ENCODE measurements at regions not wholly inside any gene's neighbourhood (a gene's known extent, or its start where the extent isn't known, plus 50 kb on each side); places are given as distances from the start of the nearest gene placed in this dataset.

- 0 out of 2 replicates have a peak, but pooled peaks have one; percentile 47 for TF ChIP-seq KDM4B (CRISPR knock-in tag; IDR thresholded peaks at IDR 0.05)
- no peak; the same call in 1 of the 2 replicates for TF ChIP-seq ZNF225 (CRISPR knock-in tag; IDR thresholded peaks at IDR 0.05)
- peak; percentile 85 for TF ChIP-seq MEF2D (CRISPR knock-in tag; IDR thresholded peaks at IDR 0.05)
- TF ChIP-seq ZNF710 (CRISPR knock-in tag; IDR thresholded peaks at IDR 0.05; ENCODE audit: borderline replicate concordance): no peak; the same call in 1 of the 2 replicates
- TF ChIP-seq, protein P1, sequence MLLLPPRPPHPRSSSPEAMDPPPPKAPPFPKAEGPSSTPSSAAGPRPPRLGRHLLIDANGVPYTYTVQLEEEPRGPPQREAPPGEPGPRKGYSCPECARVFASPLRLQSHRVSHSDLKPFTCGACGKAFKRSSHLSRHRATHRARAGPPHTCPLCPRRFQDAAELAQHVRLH (CRISPR knock-in tag; IDR thresholded peaks at IDR 0.05; ENCODE audit: borderline replicate concordance, low read depth): peak; percentile 43; the same call in 1 of the 2 replicates
- no peak for TF ChIP-seq ZC3H4 (CRISPR knock-in tag; IDR thresholded peaks at IDR 0.05; ENCODE audit: borderline replicate concordance)
- TF ChIP-seq ZNF446 (CRISPR knock-in tag; IDR thresholded peaks at IDR 0.05): no peak
- TF ChIP-seq ZNF768 (CRISPR knock-in tag; IDR thresholded peaks at IDR 0.05): no peak
- no peak for TF ChIP-seq ZNF407 (CRISPR knock-in tag; IDR thresholded peaks at IDR 0.05; ENCODE audit: not compliant biosample characterization)
- no peak; the same call in 1 of the 2 replicates for TF ChIP-seq MIER3 (CRISPR knock-in tag; IDR thresholded peaks at IDR 0.05; ENCODE audit: borderline replicate concordance)
- peak; percentile 53; the same call in 1 of the 2 replicates for TF ChIP-seq MTA1 (CRISPR knock-in tag; IDR thresholded peaks at IDR 0.05; ENCODE audit: borderline replicate concordance)
- TF ChIP-seq, protein P2, sequence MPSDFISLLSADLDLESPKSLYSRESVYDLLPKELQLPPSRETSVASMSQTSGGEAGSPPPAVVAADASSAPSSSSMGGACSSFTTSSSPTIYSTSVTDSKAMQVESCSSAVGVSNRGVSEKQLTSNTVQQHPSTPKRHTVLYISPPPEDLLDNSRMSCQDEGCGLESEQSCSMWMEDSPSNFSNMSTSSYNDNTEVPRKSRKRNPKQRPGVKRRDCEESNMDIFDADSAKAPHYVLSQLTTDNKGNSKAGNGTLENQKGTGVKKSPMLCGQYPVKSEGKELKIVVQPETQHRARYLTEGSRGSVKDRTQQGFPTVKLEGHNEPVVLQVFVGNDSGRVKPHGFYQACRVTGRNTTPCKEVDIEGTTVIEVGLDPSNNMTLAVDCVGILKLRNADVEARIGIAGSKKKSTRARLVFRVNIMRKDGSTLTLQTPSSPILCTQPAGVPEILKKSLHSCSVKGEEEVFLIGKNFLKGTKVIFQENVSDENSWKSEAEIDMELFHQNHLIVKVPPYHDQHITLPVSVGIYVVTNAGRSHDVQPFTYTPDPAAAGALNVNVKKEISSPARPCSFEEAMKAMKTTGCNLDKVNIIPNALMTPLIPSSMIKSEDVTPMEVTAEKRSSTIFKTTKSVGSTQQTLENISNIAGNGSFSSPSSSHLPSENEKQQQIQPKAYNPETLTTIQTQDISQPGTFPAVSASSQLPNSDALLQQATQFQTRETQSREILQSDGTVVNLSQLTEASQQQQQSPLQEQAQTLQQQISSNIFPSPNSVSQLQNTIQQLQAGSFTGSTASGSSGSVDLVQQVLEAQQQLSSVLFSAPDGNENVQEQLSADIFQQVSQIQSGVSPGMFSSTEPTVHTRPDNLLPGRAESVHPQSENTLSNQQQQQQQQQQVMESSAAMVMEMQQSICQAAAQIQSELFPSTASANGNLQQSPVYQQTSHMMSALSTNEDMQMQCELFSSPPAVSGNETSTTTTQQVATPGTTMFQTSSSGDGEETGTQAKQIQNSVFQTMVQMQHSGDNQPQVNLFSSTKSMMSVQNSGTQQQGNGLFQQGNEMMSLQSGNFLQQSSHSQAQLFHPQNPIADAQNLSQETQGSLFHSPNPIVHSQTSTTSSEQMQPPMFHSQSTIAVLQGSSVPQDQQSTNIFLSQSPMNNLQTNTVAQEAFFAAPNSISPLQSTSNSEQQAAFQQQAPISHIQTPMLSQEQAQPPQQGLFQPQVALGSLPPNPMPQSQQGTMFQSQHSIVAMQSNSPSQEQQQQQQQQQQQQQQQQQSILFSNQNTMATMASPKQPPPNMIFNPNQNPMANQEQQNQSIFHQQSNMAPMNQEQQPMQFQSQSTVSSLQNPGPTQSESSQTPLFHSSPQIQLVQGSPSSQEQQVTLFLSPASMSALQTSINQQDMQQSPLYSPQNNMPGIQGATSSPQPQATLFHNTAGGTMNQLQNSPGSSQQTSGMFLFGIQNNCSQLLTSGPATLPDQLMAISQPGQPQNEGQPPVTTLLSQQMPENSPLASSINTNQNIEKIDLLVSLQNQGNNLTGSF (CRISPR knock-in tag; IDR thresholded peaks at IDR 0.05): no peak
- no peak for TF ChIP-seq ZNF747 (CRISPR knock-in tag; IDR thresholded peaks at IDR 0.05; ENCODE audit: borderline replicate concordance)
Measured at GRCh38 chr1:234538062-234538731, 59.2 kb upstream of the TARBP1 start (continued).

All from HepG2 (cell line).